ENCODE measurements at regions not wholly inside any gene's neighbourhood (a gene's known extent, or its start where the extent isn't known, plus 50 kb on each side); places are given as distances from the start of the nearest gene placed in this dataset.
"Not testable (repeated sequence)": the region's sequence is repeated elsewhere in the genome, so short reads cannot be mapped to it uniquely, and the experiment has no call there.

- ATAC-seq (no peak), DNase-seq (no peak)
- intact Hi-C loops (cut with micrococcal nuclease) = no loop called here
Measured at GRCh38 chr5:58315794-58316193, 144.1 kb downstream of the PLK2 start.

GRCh38 chr5:58314356-58315210, 145.3 kb downstream of the PLK2 start:
- DNase-seq (no peak), ATAC-seq (no peak)
- intact Hi-C loops (cut with micrococcal nuclease) = no loop called here

- DNase-seq (no peak), ATAC-seq (no peak)
- intact Hi-C loops (cut with micrococcal nuclease) = no loop called here
Measured at GRCh38 chr5:58312299-58312698, 147.6 kb downstream of the PLK2 start.

GRCh38 chr5:58311526-58311925, 148.4 kb downstream of the PLK2 start:
- intact Hi-C loops (cut with micrococcal nuclease) = no loop called here
- ATAC-seq = no peak
- no peak for DNase-seq

GRCh38 chr5:58308384-58308783, 151.5 kb downstream of the PLK2 start:
- ATAC-seq; intact Hi-C loops (cut with micrococcal nuclease); DNase-seq: not testable (repeated sequence)

GRCh38 chr5:58300346-58300895, 159.5 kb downstream of the PLK2 start:
- no peak for ATAC-seq
- intact Hi-C loops (cut with micrococcal nuclease) = no loop called here
- no peak for DNase-seq

GRCh38 chr5:58299256-58299655, 160.6 kb downstream of the PLK2 start:
- no peak for ATAC-seq

GRCh38 chr5:58294598-58295305, 165.1 kb downstream of the PLK2 start:
- ATAC-seq (peak; percentile 41), DNase-seq (no peak)
- intact Hi-C loops (cut with micrococcal nuclease) = no loop called here

More at GRCh38 chr5:58299256-58299655, 160.6 kb downstream of the PLK2 start:
- intact Hi-C loops (cut with micrococcal nuclease) = no loop called here
- DNase-seq = no peak

GRCh38 chr5:58288275-58288674, 171.6 kb downstream of the PLK2 start:
- intact Hi-C loops (cut with micrococcal nuclease); ATAC-seq: not testable (repeated sequence)
- peak; percentile 18 for DNase-seq

GRCh38 chr5:58286741-58287140, 173.1 kb downstream of the PLK2 start:
- intact Hi-C loops (cut with micrococcal nuclease) = no loop called here
- DNase-seq (no peak), ATAC-seq (no peak)

GRCh38 chr5:58285900-58286299, 174.0 kb downstream of the PLK2 start:
- intact Hi-C loops (cut with micrococcal nuclease) = no loop called here
- no peak for ATAC-seq
- no peak for DNase-seq

- intact Hi-C loops (cut with micrococcal nuclease) = no loop called here
- DNase-seq = no peak
- ATAC-seq = no peak
Measured at GRCh38 chr5:58284886-58285285, 175.0 kb downstream of the PLK2 start.

GRCh38 chr5:58281189-58281588, 178.7 kb downstream of the PLK2 start:
- no peak for ATAC-seq
- intact Hi-C loops (cut with micrococcal nuclease) = no loop called here

GRCh38 chr5:58279259-58279658, 180.6 kb downstream of the PLK2 start:
- intact Hi-C loops (cut with micrococcal nuclease) = no loop called here

More at GRCh38 chr5:58281189-58281588, 178.7 kb downstream of the PLK2 start:
- DNase-seq = no peak

GRCh38 chr5:58276431-58276830, 183.5 kb downstream of the PLK2 start:
- DNase-seq = no peak
- no peak for ATAC-seq
- intact Hi-C loops (cut with micrococcal nuclease) = no loop called here

More at GRCh38 chr5:58279259-58279658, 180.6 kb downstream of the PLK2 start:
- ATAC-seq (no peak), DNase-seq (no peak)

- DNase-seq = no peak
- no peak for ATAC-seq
- intact Hi-C loops (cut with micrococcal nuclease) = no loop called here
Measured at GRCh38 chr5:58275516-58275915, 184.4 kb downstream of the PLK2 start.

- ATAC-seq (no peak), DNase-seq (no peak)
- intact Hi-C loops (cut with micrococcal nuclease) = no loop called here
Measured at GRCh38 chr5:58274191-58274590, 185.7 kb downstream of the PLK2 start.

GRCh38 chr5:58273711-58274110, 186.2 kb downstream of the PLK2 start:
- no peak for DNase-seq
- ATAC-seq = no peak
- intact Hi-C loops (cut with micrococcal nuclease) = no loop called here

GRCh38 chr5:58268268-58268667, 191.6 kb downstream of the PLK2 start:
- intact Hi-C loops (cut with micrococcal nuclease) = no loop called here
- peak; percentile 45 for ATAC-seq
- DNase-seq = peak; percentile 28

- DNase-seq (no peak), ATAC-seq (no peak)
- intact Hi-C loops (cut with micrococcal nuclease) = no loop called here
Measured at GRCh38 chr5:58266402-58266801, 193.5 kb downstream of the PLK2 start.

All from left ventricle myocardium superior (tissue), 1 donor.